Neural cell (in vitro differentiated cells): ENCODE measurements at regions not wholly inside any gene's neighbourhood (a gene's known extent, or its start where the extent isn't known, plus 50 kb on each side); places are given as distances from the start of the nearest gene placed in this dataset.

Experiments
- CTCF ChIP-seq: fragments of 450-650 bp; IDR thresholded peaks from 2 replicates; pipeline ENCODE4 v1.5.1; 2014; ENCODE audit warnings: antibody characterized with exemption, mild to moderate bottlenecking, moderate library complexity; ENCODE audit not compliant: poor library complexity, severe bottlenecking
- EP300 ChIP-seq: fragments of 450-650 bp; conservative IDR thresholded peaks from 2 replicates; pipeline ENCODE4 v1.6.1; 2014; ENCODE audit warnings: antibody characterized with exemption, mild to moderate bottlenecking, moderate library complexity; ENCODE audit not compliant: poor library complexity, severe bottlenecking
- EZH2 ChIP-seq: fragments of 200-600, 300-800 bp; shearing (Covaris generic), sonication (generic); IDR thresholded peaks from 2 replicates; pipeline ENCODE4 v1.6.1; 2014; ENCODE audit warnings: antibody characterized with exemption, low read length, borderline replicate concordance, mild to moderate bottlenecking; ENCODE audit not compliant: insufficient read depth, poor library complexity, severe bottlenecking
- POLR2AphosphoS5 ChIP-seq: IDR thresholded peaks from 2 replicates; pipeline ENCODE4 v1.6.1; 2012
- RAD21 ChIP-seq: fragments of 450-650 bp; conservative IDR thresholded peaks from 2 replicates; pipeline ENCODE4 v1.6.1; 2014; ENCODE audit warnings: antibody characterized with exemption, mild to moderate bottlenecking, moderate library complexity
- REST ChIP-seq: IDR thresholded peaks from 2 replicates; pipeline ENCODE4 v1.6.1; 2012; ENCODE audit warnings: borderline replicate concordance
- SMC3 ChIP-seq: fragments of 450-650 bp; conservative IDR thresholded peaks from 2 replicates; pipeline ENCODE4 v1.6.1; 2014; ENCODE audit warnings: antibody characterized with exemption, mild to moderate bottlenecking, moderate library complexity; ENCODE audit not compliant: poor library complexity
- TAF1 ChIP-seq: IDR thresholded peaks from 2 replicates; pipeline ENCODE4 v1.6.1; 2012; ENCODE audit warnings: low read depth

- no peak for TF ChIP-seq CTCF
- TF ChIP-seq EP300: no peak
- TF ChIP-seq EZH2: no peak
- no peak for TF ChIP-seq TAF1
- no peak for TF ChIP-seq POLR2AphosphoS5
- no peak for TF ChIP-seq SMC3
- TF ChIP-seq RAD21: no peak
- TF ChIP-seq REST: no peak
These were observed 348.6 kb upstream of the ZNF32 start for GRCh38 chr10:43997330-43997729.
